ENCODE measurements at regions not wholly inside any gene's neighbourhood (a gene's known extent, or its start where the extent isn't known, plus 50 kb on each side); places are given as distances from the start of the nearest gene placed in this dataset.

DNA sequence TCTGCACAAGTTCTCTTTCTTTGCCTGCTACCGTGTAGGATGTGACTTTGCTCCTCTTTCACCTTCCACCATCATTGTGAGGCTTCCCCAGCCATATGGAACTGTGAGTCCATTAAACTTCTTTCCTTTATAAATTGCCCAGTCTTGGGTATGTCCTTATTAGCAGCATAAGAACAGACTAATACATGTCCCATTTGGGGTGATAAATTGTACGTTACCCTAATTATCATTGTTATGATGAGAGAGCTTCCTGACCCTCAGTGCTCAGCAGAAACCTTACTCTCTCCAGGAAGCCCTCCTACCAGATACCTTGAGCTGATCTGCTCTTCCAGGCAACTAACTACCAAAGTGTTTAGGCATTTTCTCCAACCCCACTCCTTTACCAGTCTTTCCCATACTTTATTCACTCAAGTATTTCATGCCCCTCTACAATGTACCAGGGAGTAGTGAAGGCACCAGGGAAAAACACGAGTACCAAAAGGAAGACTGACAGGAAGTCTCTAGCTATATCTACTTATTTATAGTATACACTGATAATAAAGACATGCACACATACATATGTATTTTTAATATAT, 196.2 kb downstream of the MYCN start:
- no peak for TF ChIP-seq EZH2phosphoT487 (conservative IDR thresholded peaks at IDR 0.05; ENCODE audit: low read length)
- TF ChIP-seq, protein P1, sequence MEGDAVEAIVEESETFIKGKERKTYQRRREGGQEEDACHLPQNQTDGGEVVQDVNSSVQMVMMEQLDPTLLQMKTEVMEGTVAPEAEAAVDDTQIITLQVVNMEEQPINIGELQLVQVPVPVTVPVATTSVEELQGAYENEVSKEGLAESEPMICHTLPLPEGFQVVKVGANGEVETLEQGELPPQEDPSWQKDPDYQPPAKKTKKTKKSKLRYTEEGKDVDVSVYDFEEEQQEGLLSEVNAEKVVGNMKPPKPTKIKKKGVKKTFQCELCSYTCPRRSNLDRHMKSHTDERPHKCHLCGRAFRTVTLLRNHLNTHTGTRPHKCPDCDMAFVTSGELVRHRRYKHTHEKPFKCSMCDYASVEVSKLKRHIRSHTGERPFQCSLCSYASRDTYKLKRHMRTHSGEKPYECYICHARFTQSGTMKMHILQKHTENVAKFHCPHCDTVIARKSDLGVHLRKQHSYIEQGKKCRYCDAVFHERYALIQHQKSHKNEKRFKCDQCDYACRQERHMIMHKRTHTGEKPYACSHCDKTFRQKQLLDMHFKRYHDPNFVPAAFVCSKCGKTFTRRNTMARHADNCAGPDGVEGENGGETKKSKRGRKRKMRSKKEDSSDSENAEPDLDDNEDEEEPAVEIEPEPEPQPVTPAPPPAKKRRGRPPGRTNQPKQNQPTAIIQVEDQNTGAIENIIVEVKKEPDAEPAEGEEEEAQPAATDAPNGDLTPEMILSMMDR (IDR thresholded peaks at IDR 0.05; ENCODE audit: insufficient read depth, low read length, poor library complexity, severe bottlenecking), result no peak
